DOHH2 (cell line): ENCODE measurements at regions not wholly inside any gene's neighbourhood (a gene's known extent, or its start where the extent isn't known, plus 50 kb on each side); places are given as distances from the start of the nearest gene placed in this dataset.

Source experiments
- H3F3A ChIP-seq: fragments of 200-600 bp; sonication (generic), shearing (Covaris generic); 2 replicates; pipeline ENCODE4 v1.6.0; 2016; ENCODE audit warnings: antibody characterized with exemption, mild to moderate bottlenecking; ENCODE audit not compliant: control insufficient read depth, insufficient read depth
- H3K27ac ChIP-seq: fragments of 200-600 bp; sonication (generic); 2 replicates; pipeline ENCODE4 v1.5.1; 2014; ENCODE audit warnings: low read depth, mild to moderate bottlenecking, low read length, moderate library complexity
- H3K27me3 ChIP-seq: fragments of 200-600 bp; sonication (generic); 2 replicates; pipeline ENCODE4 v1.6.1; 2014; ENCODE audit warnings: mild to moderate bottlenecking, low read length, mixed read lengths; ENCODE audit not compliant: control insufficient read depth
- H3K36me3 ChIP-seq: fragments of 200-600 bp; sonication (generic); 2 replicates; pipeline ENCODE4 v1.6.1; 2014; ENCODE audit warnings: mild to moderate bottlenecking, low read length, moderate library complexity, mixed read lengths; ENCODE audit not compliant: control insufficient read depth
- H3K4me1 ChIP-seq: fragments of 200-600 bp; sonication (generic); 2 replicates; pipeline ENCODE4 v1.6.1; 2014; ENCODE audit warnings: mild to moderate bottlenecking, low read length, mixed read lengths; ENCODE audit not compliant: control insufficient read depth
- H3K4me2 ChIP-seq: fragments of 200-600 bp; sonication (generic); 2 replicates; pipeline ENCODE4 v1.6.0; 2014; ENCODE audit warnings: mild to moderate bottlenecking, low read length, moderate library complexity
- H3K4me3 ChIP-seq: fragments of 200-600 bp; sonication (generic); 2 replicates; pipeline ENCODE4 v1.5.1; 2014; ENCODE audit warnings: mild to moderate bottlenecking, low read length, mixed read lengths
- H3K79me2 ChIP-seq: fragments of 200-600 bp; sonication (generic); 2 replicates; pipeline ENCODE4 v1.6.1; 2014; ENCODE audit warnings: mild to moderate bottlenecking, low read length, mixed read lengths; ENCODE audit not compliant: control insufficient read depth
- H3K9me2 ChIP-seq: fragments of 200-600 bp; sonication (generic); replicated peaks from 2 replicates; pipeline ENCODE4 v1.6.1; 2014; ENCODE audit warnings: mild to moderate bottlenecking, low read length, mixed read lengths; ENCODE audit not compliant: control insufficient read depth
- H3K9me3 ChIP-seq: fragments of 200-600 bp; sonication (generic); 2 replicates; pipeline ENCODE4 v1.6.1; 2014; ENCODE audit warnings: antibody characterized with exemption, low read length, mixed read lengths; ENCODE audit not compliant: control insufficient read depth, insufficient read depth
- H4K20me1 ChIP-seq: fragments of 200-600 bp; sonication (generic); 2 replicates; pipeline ENCODE4 v1.6.0; 2014; ENCODE audit warnings: low read depth, mild to moderate bottlenecking, antibody characterized with exemption, low read length, moderate library complexity; ENCODE audit not compliant: control insufficient read depth, insufficient read depth
- CTCF ChIP-seq: fragments of 200-600 bp; sonication (generic); IDR thresholded peaks from one replicate; pipeline ENCODE4 v1.5.1; 2014; ENCODE audit warnings: antibody characterized with exemption, mild to moderate bottlenecking, low read depth, low read length; ENCODE audit not compliant: poor library complexity, severe bottlenecking
- EZH2phosphoT487 ChIP-seq: fragments of 200-600 bp; sonication (generic); IDR thresholded peaks from 2 replicates; pipeline ENCODE4 v1.6.1; 2017; ENCODE audit warnings: borderline replicate concordance, mild to moderate bottlenecking, antibody characterized with exemption, low read length, moderate library complexity, mixed read lengths

DNA sequence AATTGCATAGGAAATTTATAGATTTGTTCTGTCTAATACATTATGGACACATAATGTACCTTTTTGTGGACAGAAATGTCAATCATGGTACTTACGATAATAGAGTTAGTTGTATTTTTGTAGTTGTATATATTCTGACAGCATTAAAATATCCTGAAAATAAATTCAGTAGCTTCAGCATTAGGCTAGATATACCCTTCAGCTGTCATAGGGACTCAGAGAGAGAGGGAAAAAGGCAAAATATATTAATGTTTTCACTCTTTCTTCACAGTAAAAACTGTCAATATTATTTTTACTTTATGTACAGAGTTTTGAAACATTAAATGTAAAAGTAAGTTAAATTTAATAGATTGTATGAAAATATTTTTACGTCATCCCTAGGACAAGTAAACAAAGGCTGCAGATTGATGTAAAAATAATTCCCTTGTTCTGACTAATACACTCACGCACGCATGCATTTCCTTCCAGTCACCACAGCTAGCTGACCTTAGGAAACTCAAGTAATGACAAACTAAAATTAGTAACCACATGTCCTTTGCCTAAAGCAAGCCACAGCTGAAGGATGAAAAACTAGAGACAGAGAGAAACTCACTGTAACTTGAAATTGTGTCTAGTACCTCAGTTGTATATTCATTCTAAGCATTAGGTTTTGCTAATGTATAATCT is 104.7 kb upstream of the CARD18 start:
- H3K4me3 ChIP-seq: no peak overlapping the region
- H3K79me2 ChIP-seq: no peaks in the 10 kb centered on the region

DNA sequence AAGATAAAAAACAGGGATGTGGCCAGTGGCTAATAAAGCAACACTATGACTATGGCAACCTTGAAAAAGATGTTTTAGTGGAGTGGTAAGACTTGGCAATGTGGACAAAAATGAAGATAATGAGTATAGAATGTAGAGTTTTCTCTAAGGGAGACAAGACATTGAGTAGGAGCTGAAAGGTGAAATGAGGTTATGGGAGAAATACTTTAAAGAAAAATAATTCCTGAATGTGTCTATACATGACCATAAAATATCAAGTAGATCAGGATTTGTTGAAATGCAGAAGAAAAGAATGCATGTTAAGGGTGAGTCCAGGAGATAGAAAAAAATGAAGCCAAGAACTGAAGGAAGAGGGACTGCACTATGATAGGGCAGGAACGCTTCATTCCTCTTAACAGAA is 101.6 kb upstream of the CARD18 start:
- H3K9me3 ChIP-seq: no peaks in the 10 kb centered on the region
- no peak for TF ChIP-seq EZH2phosphoT487
- no peaks in the 10 kb centered on the region for H3F3A ChIP-seq
- no peak overlapping the region for H3K27ac ChIP-seq
- H3K4me3 ChIP-seq: no peak overlapping the region
- H3K27me3 ChIP-seq: no peaks in the 10 kb centered on the region
- H3K36me3 ChIP-seq: no peaks in the 10 kb centered on the region
- no peaks in the 10 kb centered on the region for H3K4me1 ChIP-seq
- no peaks in the 10 kb centered on the region for H3K9me2 ChIP-seq
- H3K4me2 ChIP-seq: no peak overlapping the region
- no peaks in the 10 kb centered on the region for H4K20me1 ChIP-seq
- no peaks in the 10 kb centered on the region for H3K79me2 ChIP-seq

More for the DNA sequence above, 104.7 kb upstream of the CARD18 start:
- TF ChIP-seq EZH2phosphoT487 (no peak), CTCF (no peak)
- H3K27ac ChIP-seq: no peak overlapping the region
- H3K4me2 ChIP-seq: no peak overlapping the region
- H3K27me3 ChIP-seq: no peaks in the 10 kb centered on the region
- no peaks in the 10 kb centered on the region for H3K9me3 ChIP-seq
- no peaks in the 10 kb centered on the region for H4K20me1 ChIP-seq
- no peaks in the 10 kb centered on the region for H3K4me1 ChIP-seq
- H3K36me3 ChIP-seq: no peaks in the 10 kb centered on the region
- H3K9me2 ChIP-seq: no peaks in the 10 kb centered on the region
- no peaks in the 10 kb centered on the region for H3F3A ChIP-seq

DNA sequence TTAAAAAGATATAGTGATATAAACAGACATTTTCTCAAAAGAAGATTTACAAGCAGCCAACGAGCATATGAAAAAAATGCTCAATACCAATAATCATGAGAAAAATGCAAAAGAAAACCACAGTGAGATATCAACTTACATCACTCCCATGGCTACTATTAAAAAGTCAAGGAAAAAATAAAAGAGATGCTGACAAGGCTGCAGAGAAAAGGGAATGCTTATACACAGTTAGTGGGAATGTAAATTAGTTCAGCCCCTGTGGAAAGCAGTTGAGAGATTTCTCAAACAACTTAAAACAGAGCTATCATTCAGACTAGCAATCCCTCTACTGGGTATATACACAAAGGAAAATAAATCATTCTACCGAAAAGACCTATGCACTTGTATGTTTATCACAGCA is 97.1 kb upstream of the CARD18 start:
- H3K36me3 ChIP-seq: no peaks in the 10 kb centered on the region
- H3K27me3 ChIP-seq: no peaks in the 10 kb centered on the region
- H3K4me1 ChIP-seq: no peaks in the 10 kb centered on the region
- no peaks in the 10 kb centered on the region for H3K79me2 ChIP-seq
- no peak overlapping the region for H3K4me2 ChIP-seq
- no peaks in the 10 kb centered on the region for H3F3A ChIP-seq
- TF ChIP-seq EZH2phosphoT487 (no peak), CTCF (no peak)
- no peaks in the 10 kb centered on the region for H3K9me3 ChIP-seq
- H3K4me3 ChIP-seq: no peak overlapping the region
- H3K27ac ChIP-seq: no peak overlapping the region
- H3K9me2 ChIP-seq: no peaks in the 10 kb centered on the region
- H4K20me1 ChIP-seq: no peaks in the 10 kb centered on the region

DNA sequence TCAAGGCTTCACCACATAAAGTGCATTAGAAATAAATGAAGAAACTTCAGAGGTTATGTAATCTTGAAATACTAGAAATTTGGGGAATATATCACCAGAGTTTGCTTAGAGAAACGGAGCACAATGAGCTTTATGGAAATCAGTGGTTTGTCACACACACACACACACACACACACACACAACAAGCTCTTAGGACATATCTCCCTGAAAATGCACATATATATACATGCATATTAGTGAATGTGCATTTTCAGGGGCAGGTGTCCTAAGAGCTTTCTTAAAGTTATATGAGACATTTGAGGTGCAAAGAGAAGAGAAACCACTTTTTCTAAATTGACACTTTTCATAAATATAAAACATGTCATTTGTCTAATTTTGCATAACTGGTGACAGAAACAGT is 93.7 kb upstream of the CARD18 start:
- H3K9me3 ChIP-seq: no peaks in the 10 kb centered on the region

More for the DNA sequence above, 93.7 kb upstream of the CARD18 start:
- Histone ChIP-seq H4K20me1 (no peaks in the 10 kb centered on the region), H3K79me2 (no peaks in the 10 kb centered on the region), H3K9me2 (no peaks in the 10 kb centered on the region), H3K4me1 (no peaks in the 10 kb centered on the region), H3K27ac (no peak overlapping the region), H3K4me2 (no peak overlapping the region), H3K27me3 (no peaks in the 10 kb centered on the region), H3K4me3 (no peak overlapping the region), H3F3A (no peaks in the 10 kb centered on the region), H3K36me3 (no peaks in the 10 kb centered on the region)
- TF ChIP-seq CTCF (no peak), EZH2phosphoT487 (no peak)
